ENCODE measurements at regions not wholly inside any gene's neighbourhood (a gene's known extent, or its start where the extent isn't known, plus 50 kb on each side); places are given as distances from the start of the nearest gene placed in this dataset.

- H3K4me1 ChIP-seq (ENCODE audit: insufficient read depth, low read length) = peaks cover 8% of the 10 kb centered on the region
- H3K4me2 ChIP-seq (ENCODE audit: insufficient read depth, low read length) = peak overlapping the region; percentile 12
- H3K27me3 ChIP-seq (ENCODE audit: insufficient read depth, low read length) = no peaks in the 10 kb centered on the region
- no peak for TF ChIP-seq CTCF (IDR thresholded peaks at IDR 0.05; ENCODE audit: extremely low read depth, low read depth, low read length)
- no peak overlapping the region for H3K4me3 ChIP-seq (ENCODE audit: insufficient read depth, low read length)
- no peaks in the 10 kb centered on the region for H3K9me3 ChIP-seq (ENCODE audit: low read depth, low read length)
- no peaks in the 10 kb centered on the region for H4K20me1 ChIP-seq (ENCODE audit: insufficient read depth, low read length)
- no peaks in the 10 kb centered on the region for H3K79me2 ChIP-seq (ENCODE audit: insufficient read depth, low read length)
- no peak overlapping the region for H3K27ac ChIP-seq (ENCODE audit: low read depth, low read length)
- peak; percentile 36 for DNase-seq (ENCODE audit: insufficient read length, low spot score, missing footprints)
- H3K36me3 ChIP-seq (ENCODE audit: insufficient read depth, low read length) = no peaks in the 10 kb centered on the region
- H2AFZ ChIP-seq (ENCODE audit: low read length) = peak overlapping the region; percentile 6
Observed at GRCh38 chr18:43192408-43192807, 76.9 kb upstream of the RIT2 start.

- no peaks in the 10 kb centered on the region for H3K27me3 ChIP-seq (ENCODE audit: insufficient read depth, low read length)
- DNase-seq (ENCODE audit: insufficient read length, low spot score, missing footprints) = no peak
- no peaks in the 10 kb centered on the region for H4K20me1 ChIP-seq (ENCODE audit: insufficient read depth, low read length)
- H3K4me2 ChIP-seq (ENCODE audit: insufficient read depth, low read length) = no peak overlapping the region
- H3K4me1 ChIP-seq (ENCODE audit: insufficient read depth, low read length) = no peaks in the 10 kb centered on the region
- H3K36me3 ChIP-seq (ENCODE audit: insufficient read depth, low read length) = no peaks in the 10 kb centered on the region
- no peak overlapping the region for H3K4me3 ChIP-seq (ENCODE audit: insufficient read depth, low read length)
- H3K79me2 ChIP-seq (ENCODE audit: insufficient read depth, low read length) = no peaks in the 10 kb centered on the region
- no peaks in the 10 kb centered on the region for H3K9me3 ChIP-seq (ENCODE audit: low read depth, low read length)
- no peak overlapping the region for H3K27ac ChIP-seq (ENCODE audit: low read depth, low read length)
- H2AFZ ChIP-seq (ENCODE audit: low read length) = no peak overlapping the region
- no peak for TF ChIP-seq CTCF (IDR thresholded peaks at IDR 0.05; ENCODE audit: extremely low read depth, low read depth, low read length)
Observed at GRCh38 chr18:43181711-43182110, 66.2 kb upstream of the RIT2 start.

GRCh38 chr18:43180814-43181213, 65.3 kb upstream of the RIT2 start:
- no peak overlapping the region for H3K4me2 ChIP-seq (ENCODE audit: insufficient read depth, low read length)
- no peak overlapping the region for H3K27ac ChIP-seq (ENCODE audit: low read depth, low read length)
- H3K79me2 ChIP-seq (ENCODE audit: insufficient read depth, low read length) = no peaks in the 10 kb centered on the region
- no peaks in the 10 kb centered on the region for H3K4me1 ChIP-seq (ENCODE audit: insufficient read depth, low read length)
- H3K27me3 ChIP-seq (ENCODE audit: insufficient read depth, low read length) = no peaks in the 10 kb centered on the region
- no peak overlapping the region for H2AFZ ChIP-seq (ENCODE audit: low read length)
- no peak for TF ChIP-seq CTCF (IDR thresholded peaks at IDR 0.05; ENCODE audit: extremely low read depth, low read depth, low read length)
- no peak for DNase-seq (ENCODE audit: insufficient read length, low spot score, missing footprints)
- no peaks in the 10 kb centered on the region for H3K36me3 ChIP-seq (ENCODE audit: insufficient read depth, low read length)
- H3K4me3 ChIP-seq (ENCODE audit: insufficient read depth, low read length) = no peak overlapping the region
- H3K9me3 ChIP-seq (ENCODE audit: low read depth, low read length) = no peaks in the 10 kb centered on the region
- H4K20me1 ChIP-seq (ENCODE audit: insufficient read depth, low read length) = no peaks in the 10 kb centered on the region

GRCh38 chr18:43175257-43175656, 59.8 kb upstream of the RIT2 start:
- Histone ChIP-seq H3K9me3 (ENCODE audit: low read depth, low read length) (no peaks in the 10 kb centered on the region), H3K4me3 (ENCODE audit: insufficient read depth, low read length) (no peak overlapping the region), H3K79me2 (ENCODE audit: insufficient read depth, low read length) (no peaks in the 10 kb centered on the region), H4K20me1 (ENCODE audit: insufficient read depth, low read length) (no peaks in the 10 kb centered on the region), H3K27me3 (ENCODE audit: insufficient read depth, low read length) (no peaks in the 10 kb centered on the region), H3K36me3 (ENCODE audit: insufficient read depth, low read length) (no peaks in the 10 kb centered on the region), H3K27ac (ENCODE audit: low read depth, low read length) (no peak overlapping the region), H3K4me2 (ENCODE audit: insufficient read depth, low read length) (no peak overlapping the region), H3K4me1 (ENCODE audit: insufficient read depth, low read length) (no peaks in the 10 kb centered on the region), H2AFZ (ENCODE audit: low read length) (no peak overlapping the region)
- TF ChIP-seq CTCF (IDR thresholded peaks at IDR 0.05; ENCODE audit: extremely low read depth, low read depth, low read length) = no peak
- no peak for DNase-seq (ENCODE audit: insufficient read length, low spot score, missing footprints)

All from osteoblast (primary cell).